Endothelial cell of umbilical vein (primary cell): ENCODE measurements at regions not wholly inside any gene's neighbourhood (a gene's known extent, or its start where the extent isn't known, plus 50 kb on each side); places are given as distances from the start of the nearest gene placed in this dataset.

Source experiments
- BruUV-seq: library from RNA; stranded (reverse); fragments of 400-500 nt; replicated peaks from 2 replicates; lab custom pipeline; 2021; lab: Mats Ljungman, UMichigan
- CTCF ChIA-PET: fragments of 300-600, 350-600 bp; sonication (Branson Sonifier 250); formaldehyde crosslinking; loops from one replicate; lab custom pipeline; 2021; ENCODE audit warnings: antibody characterized with exemption, inconsistent platforms; lab: Charles Lee
- POLR2A ChIA-PET: fragments of 300-600, 350-600 bp; sonication (Branson Sonifier 250); formaldehyde crosslinking; loops from one replicate; lab custom pipeline; 2021; ENCODE audit warnings: antibody characterized with exemption, inconsistent platforms; lab: Charles Lee
- DNase-seq: peaks from one replicate; pipeline ENCODE4 v3.0.0-alpha.2; 2011; ENCODE audit warnings: low read depth, low spot score
- FAIRE-seq: peaks from 2 replicates; lab custom pipeline; 2011; peaks lifted over from hg19 to GRCh38; lab: Jason Lieb, UNC
- H2AFZ ChIP-seq: 2 replicates; pipeline ENCODE4 v1.6.0; 2012; ENCODE audit warnings: low read depth, low read length, control low read depth, inconsistent platforms
- H3K27ac ChIP-seq: 2 replicates; pipeline ENCODE4 v1.5.1; 2011; ENCODE audit warnings: low read depth, mild to moderate bottlenecking, control low read depth, low read length, moderate library complexity; ENCODE audit not compliant: insufficient read depth
- H3K27me3 ChIP-seq, 2 experiments: 2 replicates each; pipeline versions ENCODE4 v1.6.0 to v1.6.1; 2011; ENCODE audit warnings: low read length in 2 of 2, mixed read lengths in 1 of 2; ENCODE audit not compliant: control insufficient read depth in 2 of 2, insufficient read depth in 2 of 2
- H3K36me3 ChIP-seq, 2 experiments: 2 replicates in 1 of 2; 3 replicates in 1 of 2; pipeline ENCODE4 v1.5.1; 2011; ENCODE audit warnings: low read length in 2 of 2, mild to moderate bottlenecking in 1 of 2, moderate library complexity in 1 of 2; ENCODE audit not compliant: control insufficient read depth in 2 of 2, insufficient read depth in 2 of 2; ENCODE audit errors: extremely low read depth in 1 of 2
- H3K4me1 ChIP-seq: 3 replicates; pipeline ENCODE4 v1.5.1; 2011; ENCODE audit warnings: mild to moderate bottlenecking, low read length; ENCODE audit not compliant: control insufficient read depth, insufficient read depth; ENCODE audit errors: extremely low read depth
- H3K4me2 ChIP-seq: 2 replicates; pipeline ENCODE4 v1.6.1; 2011; ENCODE audit warnings: low read length, control low read depth, mixed read lengths; ENCODE audit not compliant: insufficient read depth
- H3K4me3 ChIP-seq, 3 experiments: fragments of 200-600 bp in 1 of 3; sonication (generic), shearing (Covaris generic) in 1 of 3; replicated peaks in 1 of 3; 2 replicates each; pipeline ENCODE4 v1.5.1; 2011 to 2016; ENCODE audit warnings: control low read depth in 3 of 3, low read length in 3 of 3, mild to moderate bottlenecking in 2 of 3, inconsistent platforms in 1 of 3, low read depth in 1 of 3, moderate library complexity in 1 of 3; ENCODE audit not compliant: insufficient read depth in 1 of 3
- H3K79me2 ChIP-seq: 2 replicates; pipeline ENCODE4 v1.6.0; 2012; ENCODE audit warnings: low read length, inconsistent platforms; ENCODE audit not compliant: control insufficient read depth, insufficient read depth
- H3K9ac ChIP-seq: replicated peaks from 2 replicates; pipeline ENCODE3; 2011; ENCODE audit warnings: low read length, control low read depth; ENCODE audit not compliant: insufficient read depth; ENCODE audit errors: extremely low read depth
- H3K9me1 ChIP-seq: replicated peaks from 3 replicates; pipeline ENCODE4 v1.6.0; 2011; ENCODE audit warnings: mild to moderate bottlenecking, low read length; ENCODE audit not compliant: control insufficient read depth, insufficient read depth; ENCODE audit errors: extremely low read depth
- H3K9me3 ChIP-seq: replicated peaks from 2 replicates; pipeline ENCODE4 v1.5.1; 2012; ENCODE audit warnings: low read length, inconsistent platforms; ENCODE audit not compliant: control insufficient read depth, insufficient read depth
- H4K20me1 ChIP-seq: replicated peaks from 2 replicates; pipeline ENCODE3; 2011; ENCODE audit warnings: mild to moderate bottlenecking, low read length; ENCODE audit not compliant: control insufficient read depth, insufficient read depth; ENCODE audit errors: extremely low read depth
- EZH2 ChIP-seq: IDR thresholded peaks from 2 replicates; pipeline ENCODE4 v1.6.1; 2012; ENCODE audit warnings: borderline replicate concordance, low read depth, mild to moderate bottlenecking, moderate library complexity, low read length, inconsistent platforms; ENCODE audit not compliant: severe bottlenecking
- FOS ChIP-seq: IDR thresholded peaks from 2 replicates; pipeline ENCODE4 v1.6.1; 2011; ENCODE audit warnings: mild to moderate bottlenecking, low read length, moderate library complexity, borderline replicate concordance; ENCODE audit not compliant: insufficient read depth
- GATA2 ChIP-seq: IDR thresholded peaks from 2 replicates; pipeline ENCODE4 v1.7.0; 2011; ENCODE audit warnings: low read depth, mild to moderate bottlenecking, moderate library complexity, mixed read lengths, low read length; ENCODE audit not compliant: insufficient read length, insufficient read depth
- JUN ChIP-seq: IDR thresholded peaks from 2 replicates; pipeline ENCODE4 v1.6.1; 2011; ENCODE audit warnings: borderline replicate concordance, low read depth; ENCODE audit not compliant: insufficient read length, insufficient read depth
- MAX ChIP-seq: IDR thresholded peaks from 2 replicates; pipeline ENCODE4 v1.6.1; 2011; ENCODE audit not compliant: insufficient read depth, insufficient read length
- MYC ChIP-seq: IDR thresholded peaks from one replicate; pipeline ENCODE4 v1.6.1; 2011; ENCODE audit warnings: mild to moderate bottlenecking, low read depth, low read length
- POLR2A ChIP-seq: IDR thresholded peaks from 2 replicates; pipeline ENCODE4 v1.6.1; 2012; ENCODE audit warnings: low read depth, mild to moderate bottlenecking, control low read depth, low read length
- POLR2AphosphoS5 ChIP-seq: IDR thresholded peaks from 2 replicates; pipeline ENCODE4 v1.6.1; 2012; ENCODE audit warnings: low read depth, mild to moderate bottlenecking, control low read depth, low read length, moderate library complexity; ENCODE audit not compliant: insufficient read depth
- dilution Hi-C: fragments of 300-500 bp; cut with MboI; formaldehyde crosslinking; loops from one replicate; pipeline ENCODE4 v1.15.0; 2019; ENCODE audit warnings: low sequenced_read_pairs; ENCODE audit not compliant: extremely low pct_ligation_motif_present
- intact Hi-C: fragments of 100-400 bp; cut with micrococcal nuclease; formaldehyde crosslinking; loops from one replicate; pipeline ENCODE4 v1.10.0; 2022
- TF ChIP-seq, protein P1 (sequence below), 2 donors: IDR thresholded peaks; 1 replicate in 1 of 2; 2 replicates in 1 of 2; pipeline ENCODE4 v1.5.1; 2011; ENCODE audit warnings: low read length in 2 of 2, mild to moderate bottlenecking in 2 of 2, moderate library complexity in 2 of 2, control low read depth in 1 of 2, inconsistent platforms in 1 of 2, low read depth in 1 of 2; ENCODE audit not compliant: insufficient read depth in 1 of 2; ENCODE audit errors: extremely low read depth in 1 of 2

GRCh38 chr10:34024282-34024681 is 689.8 kb upstream of the NRP1 start:
- no peaks in the 10 kb centered on the region for H3K4me1 ChIP-seq
- H2AFZ ChIP-seq: no peak overlapping the region
- H3K36me3 ChIP-seq: no peaks in the 10 kb centered on the region
- DNase-seq (no peak), FAIRE-seq (no peak)
- intact Hi-C loops (no loop called here), dilution Hi-C loops (no loop called here)
- POLR2A ChIA-PET: interaction anchor here (0.6 kb wide), 1 partner anchor 126 kb away, joined by 3 read pairs; no protein-coding TSS in a partner anchor
- CTCF ChIA-PET: no interaction called here
- no peaks in the 10 kb centered on the region for H3K79me2 ChIP-seq
- TF ChIP-seq POLR2AphosphoS5: no peak
- TF ChIP-seq GATA2: no peak
- TF ChIP-seq EZH2: no peak
- TF ChIP-seq MAX: no peak
- no peak for TF ChIP-seq POLR2A
- no peak for TF ChIP-seq JUN
- no peak for TF ChIP-seq MYC
- TF ChIP-seq, protein P1, sequence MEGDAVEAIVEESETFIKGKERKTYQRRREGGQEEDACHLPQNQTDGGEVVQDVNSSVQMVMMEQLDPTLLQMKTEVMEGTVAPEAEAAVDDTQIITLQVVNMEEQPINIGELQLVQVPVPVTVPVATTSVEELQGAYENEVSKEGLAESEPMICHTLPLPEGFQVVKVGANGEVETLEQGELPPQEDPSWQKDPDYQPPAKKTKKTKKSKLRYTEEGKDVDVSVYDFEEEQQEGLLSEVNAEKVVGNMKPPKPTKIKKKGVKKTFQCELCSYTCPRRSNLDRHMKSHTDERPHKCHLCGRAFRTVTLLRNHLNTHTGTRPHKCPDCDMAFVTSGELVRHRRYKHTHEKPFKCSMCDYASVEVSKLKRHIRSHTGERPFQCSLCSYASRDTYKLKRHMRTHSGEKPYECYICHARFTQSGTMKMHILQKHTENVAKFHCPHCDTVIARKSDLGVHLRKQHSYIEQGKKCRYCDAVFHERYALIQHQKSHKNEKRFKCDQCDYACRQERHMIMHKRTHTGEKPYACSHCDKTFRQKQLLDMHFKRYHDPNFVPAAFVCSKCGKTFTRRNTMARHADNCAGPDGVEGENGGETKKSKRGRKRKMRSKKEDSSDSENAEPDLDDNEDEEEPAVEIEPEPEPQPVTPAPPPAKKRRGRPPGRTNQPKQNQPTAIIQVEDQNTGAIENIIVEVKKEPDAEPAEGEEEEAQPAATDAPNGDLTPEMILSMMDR (IDR thresholded peaks at IDR 0.05; ENCODE audit: extremely low read depth in 1 of 2, insufficient read depth in 1 of 2, low read depth in 1 of 2, low read length in 2 of 2): no peak
- no peak for TF ChIP-seq FOS
- no peak overlapping the region for H3K27ac ChIP-seq
- H3K9ac ChIP-seq: no peak overlapping the region
- H3K4me2 ChIP-seq: no peak overlapping the region
- no TSS peak for BruUV-seq
- H4K20me1 ChIP-seq: no peaks in the 10 kb centered on the region
- no peak overlapping the region for H3K4me3 ChIP-seq
- no peaks in the 10 kb centered on the region for H3K27me3 ChIP-seq
- H3K9me1 ChIP-seq: no peaks in the 10 kb centered on the region
- no peaks in the 10 kb centered on the region for H3K9me3 ChIP-seq
